ENCODE measurements at regions not wholly inside any gene's neighbourhood (a gene's known extent, or its start where the extent isn't known, plus 50 kb on each side); places are given as distances from the start of the nearest gene placed in this dataset.

- TF ChIP-seq CTCF (conservative IDR thresholded peaks at IDR 0.05) (no peak), EZH2 (IDR thresholded peaks at IDR 0.05; ENCODE audit: low read depth) (no peak)
These were observed 214.3 kb downstream of the KCNS3 start for GRCh38 chr2:18092760-18093159.

All from PC-9 (cell line).